Vagina (tissue), 2 donors: ENCODE measurements at regions not wholly inside any gene's neighbourhood (a gene's known extent, or its start where the extent isn't known, plus 50 kb on each side); places are given as distances from the start of the nearest gene placed in this dataset.

Experiments used
- DNase-seq, 2 donors: peaks; one replicate each; pipeline ENCODE4 v3.0.0-alpha.2; 2017; ENCODE audit errors: extremely low spot score in 2 of 2
- H3K27ac ChIP-seq: fragments of 200-600 bp; sonication (generic); one replicate; pipeline ENCODE4 v1.5.1; 2019
- H3K27me3 ChIP-seq: fragments of 200-600 bp; sonication (generic); one replicate; pipeline ENCODE4 v1.5.1; 2019
- H3K36me3 ChIP-seq, 2 donors: fragments of 200-600 bp; sonication (generic); one replicate each; pipeline ENCODE4 v1.5.1; 2017 to 2019
- H3K4me1 ChIP-seq: fragments of 200-600 bp; sonication (generic); one replicate; pipeline ENCODE4 v1.5.1; 2019
- H3K4me3 ChIP-seq, 2 donors: fragments of 200-600 bp; sonication (generic); 1 replicate in 1 of 2; 2 replicates in 1 of 2; pipeline ENCODE4 v1.5.1; 2016 to 2019
- H3K9me3 ChIP-seq: fragments of 200-600 bp; sonication (generic); one replicate; pipeline ENCODE4 v1.5.1; 2019
- POLR2A ChIP-seq, 2 donors: fragments of 450-650 bp; IDR thresholded peaks; one replicate each; pipeline ENCODE4 v1.6.1; 2017; ENCODE audit warnings: antibody characterized with exemption in 2 of 2, mild to moderate bottlenecking in 2 of 2, moderate library complexity in 2 of 2
- POLR2AphosphoS5 ChIP-seq, 2 donors: sonication (generic); formaldehyde crosslinking; IDR thresholded peaks; one replicate each; pipeline ENCODE4 v1.9.0; 2017; ENCODE audit warnings: antibody characterized with exemption in 2 of 2, mild to moderate bottlenecking in 2 of 2, low read depth in 1 of 2; ENCODE audit not compliant: insufficient read depth in 1 of 2
- intact Hi-C: fragments of 100-400 bp; cut with DNase I; formaldehyde crosslinking; loops from one replicate; pipeline ENCODE4 v1.15.1; 2023
- TF ChIP-seq, protein P1 (sequence below), 3 experiments: fragments of 450-650 bp in 2 of 3; fragments of 200-600 bp in 1 of 3; sonication (generic) in 1 of 3; IDR thresholded peaks; one replicate each; pipeline ENCODE4 v1.5.1; 2017 to 2019; ENCODE audit warnings: antibody characterized with exemption in 3 of 3, mild to moderate bottlenecking in 2 of 3, moderate library complexity in 2 of 3

- DNase-seq: no peak
- no peaks in the 10 kb centered on the region for H3K36me3 ChIP-seq
Measured at GRCh38 chr15:96462768-96463750, 132.6 kb downstream of the NR2F2 start.

DNA sequence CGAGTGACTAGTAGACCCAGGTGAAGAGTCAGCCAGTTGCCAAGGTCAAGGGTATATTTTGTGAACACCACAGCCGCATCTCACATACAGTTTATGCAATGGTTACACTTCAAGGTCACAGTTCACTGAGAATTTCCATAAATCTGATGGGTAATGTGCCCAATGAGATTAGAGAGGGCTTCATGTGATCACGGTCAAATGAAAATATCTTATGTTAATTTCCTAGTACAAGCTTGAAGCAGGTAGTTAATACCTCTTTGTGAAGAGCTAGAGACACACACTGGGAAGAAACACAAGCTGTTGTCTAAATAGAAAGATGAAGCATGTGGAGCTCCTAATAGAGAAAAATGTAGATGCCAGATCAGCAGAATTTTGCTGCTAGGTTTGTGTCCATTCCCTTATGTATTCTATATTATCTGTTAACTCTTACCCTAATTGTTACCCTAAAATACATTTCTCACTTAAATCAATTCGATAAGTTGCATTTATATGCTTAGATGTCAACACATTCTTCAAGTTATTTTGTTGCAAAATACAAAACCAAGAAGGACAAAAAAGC, 136.0 kb downstream of the NR2F2 start:
- intact Hi-C loops: no loop called here

More at GRCh38 chr15:96462768-96463750, 132.6 kb downstream of the NR2F2 start:
- TF ChIP-seq, protein P1, sequence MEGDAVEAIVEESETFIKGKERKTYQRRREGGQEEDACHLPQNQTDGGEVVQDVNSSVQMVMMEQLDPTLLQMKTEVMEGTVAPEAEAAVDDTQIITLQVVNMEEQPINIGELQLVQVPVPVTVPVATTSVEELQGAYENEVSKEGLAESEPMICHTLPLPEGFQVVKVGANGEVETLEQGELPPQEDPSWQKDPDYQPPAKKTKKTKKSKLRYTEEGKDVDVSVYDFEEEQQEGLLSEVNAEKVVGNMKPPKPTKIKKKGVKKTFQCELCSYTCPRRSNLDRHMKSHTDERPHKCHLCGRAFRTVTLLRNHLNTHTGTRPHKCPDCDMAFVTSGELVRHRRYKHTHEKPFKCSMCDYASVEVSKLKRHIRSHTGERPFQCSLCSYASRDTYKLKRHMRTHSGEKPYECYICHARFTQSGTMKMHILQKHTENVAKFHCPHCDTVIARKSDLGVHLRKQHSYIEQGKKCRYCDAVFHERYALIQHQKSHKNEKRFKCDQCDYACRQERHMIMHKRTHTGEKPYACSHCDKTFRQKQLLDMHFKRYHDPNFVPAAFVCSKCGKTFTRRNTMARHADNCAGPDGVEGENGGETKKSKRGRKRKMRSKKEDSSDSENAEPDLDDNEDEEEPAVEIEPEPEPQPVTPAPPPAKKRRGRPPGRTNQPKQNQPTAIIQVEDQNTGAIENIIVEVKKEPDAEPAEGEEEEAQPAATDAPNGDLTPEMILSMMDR (IDR thresholded peaks at IDR 0.05): no peak
- TF ChIP-seq POLR2AphosphoS5 (IDR thresholded peaks at IDR 0.05; ENCODE audit: insufficient read depth in 1 of 2, low read depth in 1 of 2): no peak
- no peak for TF ChIP-seq POLR2A (IDR thresholded peaks at IDR 0.05)
- Histone ChIP-seq H3K9me3 (no peaks in the 10 kb centered on the region), H3K27ac (no peak overlapping the region), H3K4me1 (no peaks in the 10 kb centered on the region), H3K4me3 (no peak overlapping the region), H3K27me3 (no peaks in the 10 kb centered on the region)
- intact Hi-C loops: no loop called here

DNA sequence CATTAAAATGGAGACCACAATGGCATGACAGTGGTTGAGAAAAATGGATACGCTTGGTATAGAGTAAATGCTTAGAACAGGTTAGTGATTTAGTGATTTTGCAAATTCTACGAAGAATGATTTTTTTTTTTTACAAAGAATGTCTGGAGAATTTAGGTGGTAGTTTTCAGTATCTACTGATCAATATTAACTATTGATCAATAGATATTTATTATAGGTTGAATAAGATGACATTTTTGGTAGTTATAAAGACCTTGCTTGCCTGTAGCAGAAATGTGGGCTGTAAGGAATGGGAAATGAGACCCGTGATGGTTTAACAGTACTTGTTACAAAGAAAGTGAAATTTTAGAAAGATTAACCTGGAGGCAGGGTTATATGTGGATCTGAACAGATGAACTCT, 137.5 kb downstream of the NR2F2 start:
- H3K27ac ChIP-seq: no peak overlapping the region
- no peak for TF ChIP-seq POLR2AphosphoS5 (IDR thresholded peaks at IDR 0.05; ENCODE audit: insufficient read depth in 1 of 2, low read depth in 1 of 2)
- H3K4me1 ChIP-seq: no peaks in the 10 kb centered on the region
- H3K4me3 ChIP-seq: no peak overlapping the region
- no peak for DNase-seq
- H3K27me3 ChIP-seq: no peaks in the 10 kb centered on the region
- no peaks in the 10 kb centered on the region for H3K9me3 ChIP-seq
- intact Hi-C loops: no loop called here
- no peaks in the 10 kb centered on the region for H3K36me3 ChIP-seq

More for the DNA sequence above, 136.0 kb downstream of the NR2F2 start:
- Histone ChIP-seq H3K9me3 (no peaks in the 10 kb centered on the region), H3K4me3 (no peak overlapping the region), H3K27ac (no peak overlapping the region), H3K4me1 (no peaks in the 10 kb centered on the region), H3K27me3 (no peaks in the 10 kb centered on the region), H3K36me3 (no peaks in the 10 kb centered on the region)
- no peak for TF ChIP-seq POLR2A (IDR thresholded peaks at IDR 0.05)
- TF ChIP-seq, protein P1 (IDR thresholded peaks at IDR 0.05): no peak
- no peak for DNase-seq

DNA sequence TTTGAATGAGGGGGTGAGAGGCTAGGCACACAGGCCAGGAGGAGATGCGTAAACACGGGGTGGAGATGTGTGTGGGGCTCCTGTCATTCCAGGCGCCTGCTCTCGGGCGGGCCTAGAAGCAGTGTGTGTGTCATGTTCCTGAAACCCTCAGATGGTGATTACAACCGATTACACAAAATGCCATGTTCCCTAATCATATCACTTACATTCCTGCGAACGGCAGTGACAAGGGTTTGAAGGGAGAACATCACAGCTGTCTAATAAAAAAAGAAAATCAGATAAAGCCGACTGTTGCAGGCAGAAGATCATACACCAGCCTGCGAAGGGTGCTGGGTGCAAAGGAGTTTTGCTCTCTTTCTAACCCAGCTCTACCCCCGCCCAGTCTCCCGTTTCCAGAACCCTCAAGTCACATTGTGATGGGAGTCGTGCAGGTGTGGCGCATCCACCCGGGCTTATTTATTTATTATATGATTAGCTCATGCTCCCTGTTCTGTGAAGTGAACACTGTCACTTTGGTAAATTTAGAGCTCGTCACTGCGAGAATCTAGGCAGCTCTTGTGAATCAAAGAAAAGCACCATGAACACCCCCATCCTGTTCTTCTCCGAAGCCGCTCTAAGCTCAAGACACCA, 140.3 kb downstream of the NR2F2 start:
- Histone ChIP-seq H3K36me3 (no peaks in the 10 kb centered on the region), H3K27me3 (no peaks in the 10 kb centered on the region), H3K4me1 (no peaks in the 10 kb centered on the region), H3K4me3 (no peak overlapping the region), H3K9me3 (no peaks in the 10 kb centered on the region), H3K27ac (no peak overlapping the region)
- TF ChIP-seq POLR2A (IDR thresholded peaks at IDR 0.05) (no peak), POLR2AphosphoS5 (IDR thresholded peaks at IDR 0.05; ENCODE audit: insufficient read depth in 1 of 2, low read depth in 1 of 2) (no peak)
- TF ChIP-seq, protein P1 (IDR thresholded peaks at IDR 0.05): no peak
- intact Hi-C loops: no loop called here
- DNase-seq: no peak

GRCh38 chr15:96472681-96473080, 142.2 kb downstream of the NR2F2 start:
- no peak for TF ChIP-seq POLR2AphosphoS5 (IDR thresholded peaks at IDR 0.05; ENCODE audit: insufficient read depth in 1 of 2, low read depth in 1 of 2)
- TF ChIP-seq POLR2A (IDR thresholded peaks at IDR 0.05): no peak
- Histone ChIP-seq H3K27me3 (no peaks in the 10 kb centered on the region), H3K27ac (no peak overlapping the region), H3K4me1 (no peaks in the 10 kb centered on the region), H3K9me3 (no peaks in the 10 kb centered on the region), H3K4me3 (no peak overlapping the region), H3K36me3 (no peaks in the 10 kb centered on the region)
- intact Hi-C loops: no loop called here
- no peak for DNase-seq
